PC-9 (cell line): ENCODE measurements at regions not wholly inside any gene's neighbourhood (a gene's known extent, or its start where the extent isn't known, plus 50 kb on each side); places are given as distances from the start of the nearest gene placed in this dataset.

Experiments
- EZH2 ChIP-seq: fragments of 200-600 bp; sonication (generic); IDR thresholded peaks from 2 replicates; pipeline ENCODE4 v1.8.0; 2017; ENCODE audit warnings: antibody characterized with exemption, low read depth
- TF ChIP-seq, protein P1 (sequence below): fragments of 200-600 bp; sonication (generic); conservative IDR thresholded peaks from 2 replicates; pipeline ENCODE4 v1.6.1; 2017; ENCODE audit warnings: mixed run types, antibody characterized with exemption, mild to moderate bottlenecking, moderate library complexity

DNA sequence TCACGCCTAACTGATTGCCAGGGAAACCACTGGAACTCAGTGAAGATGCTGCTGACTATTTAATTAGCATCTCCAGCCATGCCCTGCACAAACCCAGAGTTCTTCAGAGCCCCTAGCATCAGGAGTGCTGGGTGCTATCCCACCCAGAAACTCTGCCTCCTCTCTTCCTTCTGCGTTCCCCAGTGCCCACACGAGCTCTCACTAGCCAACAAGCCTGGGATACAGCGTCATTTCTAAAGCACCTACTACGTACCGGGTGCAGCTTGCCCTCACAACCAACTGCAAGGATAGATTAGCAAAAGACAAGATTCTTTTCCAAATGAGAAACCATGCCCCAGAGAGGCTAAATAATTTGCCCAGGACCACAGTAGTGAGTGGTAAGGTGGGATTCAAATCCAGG is 105.2 kb upstream of the FOXP4 start:
- TF ChIP-seq, protein P1, sequence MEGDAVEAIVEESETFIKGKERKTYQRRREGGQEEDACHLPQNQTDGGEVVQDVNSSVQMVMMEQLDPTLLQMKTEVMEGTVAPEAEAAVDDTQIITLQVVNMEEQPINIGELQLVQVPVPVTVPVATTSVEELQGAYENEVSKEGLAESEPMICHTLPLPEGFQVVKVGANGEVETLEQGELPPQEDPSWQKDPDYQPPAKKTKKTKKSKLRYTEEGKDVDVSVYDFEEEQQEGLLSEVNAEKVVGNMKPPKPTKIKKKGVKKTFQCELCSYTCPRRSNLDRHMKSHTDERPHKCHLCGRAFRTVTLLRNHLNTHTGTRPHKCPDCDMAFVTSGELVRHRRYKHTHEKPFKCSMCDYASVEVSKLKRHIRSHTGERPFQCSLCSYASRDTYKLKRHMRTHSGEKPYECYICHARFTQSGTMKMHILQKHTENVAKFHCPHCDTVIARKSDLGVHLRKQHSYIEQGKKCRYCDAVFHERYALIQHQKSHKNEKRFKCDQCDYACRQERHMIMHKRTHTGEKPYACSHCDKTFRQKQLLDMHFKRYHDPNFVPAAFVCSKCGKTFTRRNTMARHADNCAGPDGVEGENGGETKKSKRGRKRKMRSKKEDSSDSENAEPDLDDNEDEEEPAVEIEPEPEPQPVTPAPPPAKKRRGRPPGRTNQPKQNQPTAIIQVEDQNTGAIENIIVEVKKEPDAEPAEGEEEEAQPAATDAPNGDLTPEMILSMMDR: no peak
- no peak for TF ChIP-seq EZH2
